Right renal cortex interstitium (tissue), 3 donors: ENCODE measurements at regions not wholly inside any gene's neighbourhood (a gene's known extent, or its start where the extent isn't known, plus 50 kb on each side); places are given as distances from the start of the nearest gene placed in this dataset.

ENCODE experiments used
- DNase-seq, 3 donors: peaks; one replicate each; pipeline ENCODE4 v3.0.0-alpha.2; 2013; ENCODE audit warnings: low read depth in 3 of 3, low spot score in 2 of 3

GRCh38 chr11:133586903-133587517 lies 54.7 kb upstream of the OPCML start:
- no peak for DNase-seq

GRCh38 chr11:133582750-133583149 lies 50.4 kb upstream of the OPCML start:
- no peak for DNase-seq

- DNase-seq, result no peak
Observed at GRCh38 chr11:133582326-133582725, 50.0 kb upstream of the OPCML start.
